Fibroblast of lung (primary cell): ENCODE measurements at regions not wholly inside any gene's neighbourhood (a gene's known extent, or its start where the extent isn't known, plus 50 kb on each side); places are given as distances from the start of the nearest gene placed in this dataset.
A peak's percentile ranks its signal among the peaks of the same experiment; 100 is the strongest.

Source experiments
- DNase-seq, 2 donors: peaks; one replicate each; pipeline versions ENCODE4 v3.0.0 to v3.0.0-alpha.2; 2010; ENCODE audit warnings: low read depth in 2 of 2
- H2AFZ ChIP-seq: 2 replicates; pipeline ENCODE4 v1.5.1; 2012; ENCODE audit warnings: low read length, control low read depth, inconsistent platforms
- H3K27ac ChIP-seq: 2 replicates; pipeline ENCODE4 v1.5.1; 2011; ENCODE audit warnings: low read length, control low read depth; ENCODE audit not compliant: insufficient read depth
- H3K27me3 ChIP-seq: 2 replicates; pipeline ENCODE4 v1.5.1; 2011; ENCODE audit warnings: mild to moderate bottlenecking, low read length; ENCODE audit not compliant: control insufficient read depth, insufficient read depth
- H3K36me3 ChIP-seq: 2 replicates; pipeline ENCODE4 v1.5.1; 2011; ENCODE audit warnings: low read length; ENCODE audit not compliant: control insufficient read depth, insufficient read depth
- H3K4me1 ChIP-seq: 2 replicates; pipeline ENCODE4 v1.5.1; 2011; ENCODE audit warnings: low read length; ENCODE audit not compliant: control insufficient read depth, insufficient read depth; ENCODE audit errors: extremely low read depth
- H3K4me2 ChIP-seq: 2 replicates; pipeline ENCODE4 v1.5.1; 2011; ENCODE audit warnings: low read length, control low read depth; ENCODE audit not compliant: insufficient read depth; ENCODE audit errors: extremely low read depth
- H3K4me3 ChIP-seq, 4 experiments: fragments of 200-600 bp in 1 of 4; sonication (generic) in 1 of 4; replicated peaks in 1 of 4; 2 replicates each; pipeline ENCODE4 v1.5.1; 2011 to 2016; ENCODE audit warnings: low read length in 4 of 4, low read depth in 3 of 4, mild to moderate bottlenecking in 3 of 4, control low read depth in 2 of 4, inconsistent platforms in 1 of 4, mixed read lengths in 1 of 4; ENCODE audit not compliant: insufficient read depth in 1 of 4; ENCODE audit errors: control extremely low read depth in 1 of 4
- H3K79me2 ChIP-seq: 2 replicates; pipeline ENCODE4 v1.5.1; 2012; ENCODE audit warnings: mild to moderate bottlenecking, low read length, inconsistent platforms; ENCODE audit not compliant: control insufficient read depth, insufficient read depth
- H3K9ac ChIP-seq: 2 replicates; pipeline ENCODE4 v1.5.1; 2011; ENCODE audit warnings: mild to moderate bottlenecking, low read length, control low read depth; ENCODE audit not compliant: insufficient read depth
- H3K9me3 ChIP-seq: 2 replicates; pipeline ENCODE4 v1.5.1; 2012; ENCODE audit warnings: low read depth, low read length; ENCODE audit not compliant: control insufficient read depth, insufficient read depth
- H4K20me1 ChIP-seq: 2 replicates; pipeline ENCODE4 v1.5.1; 2011; ENCODE audit warnings: low read length; ENCODE audit not compliant: control insufficient read depth, insufficient read depth; ENCODE audit errors: extremely low read depth
- EZH2 ChIP-seq: IDR thresholded peaks from 2 replicates; pipeline ENCODE4 v1.5.1; 2012; ENCODE audit warnings: low read length, control low read depth, mild to moderate bottlenecking; ENCODE audit errors: missing control alignments
- TF ChIP-seq, protein P1 (sequence below), 2 donors: IDR thresholded peaks in 1 of 2; conservative IDR thresholded peaks in 1 of 2; 1 replicate in 1 of 2; 2 replicates in 1 of 2; pipeline ENCODE4 v1.5.1; 2011 to 2012; ENCODE audit warnings: low read length in 2 of 2, control low read depth in 1 of 2, inconsistent platforms in 1 of 2, low read depth in 1 of 2, mild to moderate bottlenecking in 1 of 2

DNA sequence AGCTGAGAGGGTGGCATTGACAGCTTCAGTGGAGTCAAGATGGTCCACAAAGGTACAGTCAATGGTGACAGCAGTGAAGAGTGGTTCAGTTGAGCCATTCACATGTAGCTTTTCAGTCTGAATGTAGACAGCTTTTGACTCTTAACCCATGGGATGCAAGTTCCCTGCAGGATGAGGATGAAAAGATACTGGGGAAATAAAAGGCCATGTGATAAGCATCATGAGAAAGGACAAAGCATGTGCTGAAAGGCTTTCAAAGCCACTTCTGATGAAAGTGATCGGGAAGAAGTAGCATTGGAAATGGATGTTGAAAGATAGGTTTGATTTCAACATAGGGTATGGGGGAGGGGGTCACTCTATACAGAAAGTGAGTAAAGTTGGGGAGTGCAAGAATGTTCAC lies 182.9 kb downstream of the ETS1 start:
- H3K4me1 ChIP-seq, result peaks cover 22% of the 10 kb centered on the region
- DNase-seq, result no peak
- H3K27me3 ChIP-seq, result no peaks in the 10 kb centered on the region
- no peaks in the 10 kb centered on the region for H4K20me1 ChIP-seq
- H3K9me3 ChIP-seq, result no peaks in the 10 kb centered on the region
- H3K27ac ChIP-seq, result no peak overlapping the region
- no peaks in the 10 kb centered on the region for H3K79me2 ChIP-seq
- TF ChIP-seq EZH2, result no peak
- TF ChIP-seq, protein P1, sequence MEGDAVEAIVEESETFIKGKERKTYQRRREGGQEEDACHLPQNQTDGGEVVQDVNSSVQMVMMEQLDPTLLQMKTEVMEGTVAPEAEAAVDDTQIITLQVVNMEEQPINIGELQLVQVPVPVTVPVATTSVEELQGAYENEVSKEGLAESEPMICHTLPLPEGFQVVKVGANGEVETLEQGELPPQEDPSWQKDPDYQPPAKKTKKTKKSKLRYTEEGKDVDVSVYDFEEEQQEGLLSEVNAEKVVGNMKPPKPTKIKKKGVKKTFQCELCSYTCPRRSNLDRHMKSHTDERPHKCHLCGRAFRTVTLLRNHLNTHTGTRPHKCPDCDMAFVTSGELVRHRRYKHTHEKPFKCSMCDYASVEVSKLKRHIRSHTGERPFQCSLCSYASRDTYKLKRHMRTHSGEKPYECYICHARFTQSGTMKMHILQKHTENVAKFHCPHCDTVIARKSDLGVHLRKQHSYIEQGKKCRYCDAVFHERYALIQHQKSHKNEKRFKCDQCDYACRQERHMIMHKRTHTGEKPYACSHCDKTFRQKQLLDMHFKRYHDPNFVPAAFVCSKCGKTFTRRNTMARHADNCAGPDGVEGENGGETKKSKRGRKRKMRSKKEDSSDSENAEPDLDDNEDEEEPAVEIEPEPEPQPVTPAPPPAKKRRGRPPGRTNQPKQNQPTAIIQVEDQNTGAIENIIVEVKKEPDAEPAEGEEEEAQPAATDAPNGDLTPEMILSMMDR (conservative IDR thresholded peaks at IDR 0.05 in 1 of 2, IDR thresholded peaks at IDR 0.05 in 1 of 2; ENCODE audit: low read depth in 1 of 2, low read length in 2 of 2), result no peak
- no peak overlapping the region for H3K4me2 ChIP-seq
- no peaks in the 10 kb centered on the region for H3K36me3 ChIP-seq
- H3K4me3 ChIP-seq, result no peak overlapping the region
- no peak overlapping the region for H2AFZ ChIP-seq
- no peak overlapping the region for H3K9ac ChIP-seq

DNA sequence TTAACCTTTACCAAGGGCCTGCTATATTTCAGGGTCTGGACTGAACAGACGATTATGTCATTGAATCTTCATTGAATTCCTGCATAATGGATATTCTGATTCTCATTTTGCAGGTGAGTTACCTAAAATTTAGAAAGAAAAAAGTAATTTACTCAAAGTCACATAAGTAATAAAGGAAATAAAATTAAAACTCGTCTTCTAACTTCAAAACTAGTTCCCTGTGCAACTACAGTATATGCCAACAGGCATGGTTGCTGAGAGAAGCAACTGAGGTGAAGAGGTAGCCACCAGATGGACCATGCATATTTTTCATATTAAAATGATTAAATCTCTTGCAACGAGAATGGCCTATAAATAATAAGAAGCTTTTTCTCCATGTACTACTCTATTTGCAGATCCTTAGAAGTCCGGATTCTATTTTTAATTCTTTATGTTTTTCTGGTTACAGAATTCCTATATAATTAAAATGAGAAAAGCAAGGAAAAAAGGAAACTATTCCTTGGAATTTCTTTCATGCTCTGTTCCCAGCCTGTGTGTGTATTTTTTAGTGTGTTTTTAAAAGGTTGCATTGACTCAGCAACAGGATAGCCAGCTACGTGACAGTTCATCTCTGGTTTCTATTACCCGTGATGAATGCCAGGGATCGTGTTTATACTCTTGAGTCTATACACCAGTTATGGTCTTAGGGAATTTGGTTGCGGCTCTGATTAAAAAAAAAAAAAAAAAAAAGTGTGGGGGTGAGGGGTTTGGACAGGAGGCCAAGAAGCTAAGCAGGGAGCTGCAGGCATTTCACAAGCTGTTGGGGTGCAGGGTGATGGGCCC lies 186.8 kb downstream of the ETS1 start:
- no peak for TF ChIP-seq EZH2
- TF ChIP-seq, protein P1 (conservative IDR thresholded peaks at IDR 0.05 in 1 of 2, IDR thresholded peaks at IDR 0.05 in 1 of 2; ENCODE audit: low read depth in 1 of 2, low read length in 2 of 2), result no peak
- no peak overlapping the region for H3K9ac ChIP-seq
- H2AFZ ChIP-seq, result no peak overlapping the region
- no peaks in the 10 kb centered on the region for H3K79me2 ChIP-seq
- H3K9me3 ChIP-seq, result no peaks in the 10 kb centered on the region
- H3K4me1 ChIP-seq, result no peaks in the 10 kb centered on the region
- no peak overlapping the region for H3K27ac ChIP-seq
- H4K20me1 ChIP-seq, result no peaks in the 10 kb centered on the region
- peak in 1 of 2 donors; percentile 47 for DNase-seq
- H3K27me3 ChIP-seq, result no peaks in the 10 kb centered on the region
- no peak overlapping the region for H3K4me2 ChIP-seq
- H3K4me3 ChIP-seq, result no peak overlapping the region
- no peaks in the 10 kb centered on the region for H3K36me3 ChIP-seq

GRCh38 chr11:128399251-128400121 lies 187.9 kb downstream of the ETS1 start:
- Histone ChIP-seq H4K20me1 (no peaks in the 10 kb centered on the region), H3K9me3 (no peaks in the 10 kb centered on the region), H3K79me2 (no peaks in the 10 kb centered on the region), H3K4me3 (no peak overlapping the region), H3K36me3 (no peaks in the 10 kb centered on the region), H3K4me2 (no peak overlapping the region), H3K4me1 (no peaks in the 10 kb centered on the region), H3K9ac (no peak overlapping the region), H3K27ac (no peak overlapping the region), H2AFZ (no peak overlapping the region), H3K27me3 (no peaks in the 10 kb centered on the region)
- TF ChIP-seq EZH2, result no peak
- TF ChIP-seq, protein P1 (conservative IDR thresholded peaks at IDR 0.05 in 1 of 2, IDR thresholded peaks at IDR 0.05 in 1 of 2; ENCODE audit: low read depth in 1 of 2, low read length in 2 of 2), result no peak
- DNase-seq, result peak; percentile 62 to 77
